Type B pancreatic cell (in vitro differentiated cells): ENCODE measurements at regions not wholly inside any gene's neighbourhood (a gene's known extent, or its start where the extent isn't known, plus 50 kb on each side); places are given as distances from the start of the nearest gene placed in this dataset.
"Not testable (repeated sequence)": the region's sequence is repeated elsewhere in the genome, so short reads cannot be mapped to it uniquely, and the experiment has no call there.

Experiments used
- DNase-seq: peaks from one replicate; pipeline ENCODE4 v3.0.0; 2021; ENCODE audit warnings: mixed read lengths; ENCODE audit not compliant: unreplicated experiment; ENCODE audit errors: extremely low spot score
- H3K27ac Mint-ChIP-seq: 2 replicates; pipeline ENCODE4 v1.8.0; 2021; ENCODE audit warnings: mild to moderate bottlenecking, mixed read lengths
- H3K27me3 Mint-ChIP-seq: 2 replicates; pipeline ENCODE4 v1.8.0; 2021; ENCODE audit warnings: mixed read lengths
- H3K36me3 Mint-ChIP-seq: 2 replicates; pipeline ENCODE4 v1.8.0; 2021; ENCODE audit warnings: mixed read lengths
- H3K4me1 Mint-ChIP-seq: one replicate; pipeline ENCODE4 v1.8.0; 2021; ENCODE audit warnings: mixed read lengths; ENCODE audit not compliant: unreplicated experiment
- H3K4me3 Mint-ChIP-seq: 2 replicates; pipeline ENCODE4 v1.8.0; 2021; ENCODE audit warnings: mild to moderate bottlenecking, mixed read lengths
- H3K9me3 Mint-ChIP-seq: 2 replicates; pipeline ENCODE4 v1.8.0; 2021; ENCODE audit warnings: mixed read lengths
- CTCF ChIP-seq: fragments of 200-600 bp; sonication (generic); conservative IDR thresholded peaks from 2 replicates; pipeline ENCODE4 v1.5.0; 2021; ENCODE audit warnings: antibody characterized with exemption, mild to moderate bottlenecking

DNA sequence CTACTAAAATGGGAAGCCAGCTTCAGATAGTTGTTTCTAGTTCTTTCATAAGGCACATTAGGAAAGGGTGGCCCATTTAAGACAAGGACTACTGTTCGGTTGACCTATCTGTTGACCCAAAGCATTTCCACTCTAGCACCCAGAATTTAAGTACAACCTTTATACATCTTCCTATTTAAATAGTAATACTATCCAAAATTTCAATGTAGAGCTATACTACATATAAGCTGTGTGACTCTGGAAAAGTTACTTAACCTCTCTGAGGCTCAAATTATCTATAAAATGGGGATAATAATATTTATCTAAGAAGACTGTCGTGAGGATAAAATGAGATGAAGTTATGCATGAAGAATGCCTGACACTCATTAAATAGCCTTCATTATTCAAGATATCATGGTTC, 82.0 kb upstream of the TMEM164 start:
- DNase-seq: no peak
- no peak overlapping the region for H3K4me3 Mint-ChIP-seq

GRCh38 chrX:109922190-109922589, 80.7 kb upstream of the TMEM164 start:
- H3K4me3 Mint-ChIP-seq: no peak overlapping the region
- H3K9me3 Mint-ChIP-seq: no peaks in the 10 kb centered on the region
- no peak overlapping the region for H3K27ac Mint-ChIP-seq
- H3K36me3 Mint-ChIP-seq: no peaks in the 10 kb centered on the region
- peaks cover 12% of the 10 kb centered on the region for H3K4me1 Mint-ChIP-seq
- no peak for TF ChIP-seq CTCF
- H3K27me3 Mint-ChIP-seq: no peaks in the 10 kb centered on the region
- DNase-seq: no peak

More for the DNA sequence above, 82.0 kb upstream of the TMEM164 start:
- peaks cover 12% of the 10 kb centered on the region for H3K4me1 Mint-ChIP-seq
- H3K9me3 Mint-ChIP-seq: no peaks in the 10 kb centered on the region
- no peak for TF ChIP-seq CTCF
- no peak overlapping the region for H3K27ac Mint-ChIP-seq
- no peaks in the 10 kb centered on the region for H3K27me3 Mint-ChIP-seq
- H3K36me3 Mint-ChIP-seq: no peaks in the 10 kb centered on the region

GRCh38 chrX:109925003-109925402, 77.9 kb upstream of the TMEM164 start:
- not testable (repeated sequence) for H3K27ac Mint-ChIP-seq, H3K27me3 Mint-ChIP-seq, H3K4me1 Mint-ChIP-seq, H3K9me3 Mint-ChIP-seq, H3K36me3 Mint-ChIP-seq, H3K4me3 Mint-ChIP-seq, DNase-seq

DNA sequence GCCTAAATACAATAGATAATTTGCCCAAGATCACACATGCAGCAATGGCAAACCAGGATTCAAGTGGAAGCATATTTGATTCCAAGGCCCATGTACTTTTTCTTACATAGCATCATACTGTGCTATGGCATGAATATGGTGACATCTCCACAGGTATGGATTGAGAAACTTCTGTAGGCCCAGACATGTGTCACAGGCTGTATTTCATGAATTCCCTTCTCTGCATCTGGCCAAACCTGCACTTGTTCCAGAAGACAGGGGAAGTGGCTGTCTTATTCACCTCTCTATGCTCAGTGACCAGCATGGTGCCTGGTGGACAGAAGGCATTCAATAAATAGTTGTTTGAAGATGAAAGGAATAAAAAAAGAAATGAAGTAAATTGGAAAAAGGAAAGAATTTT, 77.3 kb upstream of the TMEM164 start:
- Mint-ChIP-seq H3K4me3 (no peak overlapping the region), H3K9me3 (no peaks in the 10 kb centered on the region), H3K36me3 (no peaks in the 10 kb centered on the region), H3K27me3 (no peaks in the 10 kb centered on the region), H3K27ac (no peak overlapping the region), H3K4me1 (no peaks in the 10 kb centered on the region)
- TF ChIP-seq CTCF: no peak
- no peak for DNase-seq

- Mint-ChIP-seq H3K9me3 (no peaks in the 10 kb centered on the region), H3K27ac (no peak overlapping the region), H3K36me3 (no peaks in the 10 kb centered on the region), H3K27me3 (no peaks in the 10 kb centered on the region), H3K4me1 (no peaks in the 10 kb centered on the region), H3K4me3 (no peak overlapping the region)
- TF ChIP-seq CTCF: no peak
- no peak for DNase-seq
Observed at GRCh38 chrX:109926118-109926517, 76.8 kb upstream of the TMEM164 start.

DNA sequence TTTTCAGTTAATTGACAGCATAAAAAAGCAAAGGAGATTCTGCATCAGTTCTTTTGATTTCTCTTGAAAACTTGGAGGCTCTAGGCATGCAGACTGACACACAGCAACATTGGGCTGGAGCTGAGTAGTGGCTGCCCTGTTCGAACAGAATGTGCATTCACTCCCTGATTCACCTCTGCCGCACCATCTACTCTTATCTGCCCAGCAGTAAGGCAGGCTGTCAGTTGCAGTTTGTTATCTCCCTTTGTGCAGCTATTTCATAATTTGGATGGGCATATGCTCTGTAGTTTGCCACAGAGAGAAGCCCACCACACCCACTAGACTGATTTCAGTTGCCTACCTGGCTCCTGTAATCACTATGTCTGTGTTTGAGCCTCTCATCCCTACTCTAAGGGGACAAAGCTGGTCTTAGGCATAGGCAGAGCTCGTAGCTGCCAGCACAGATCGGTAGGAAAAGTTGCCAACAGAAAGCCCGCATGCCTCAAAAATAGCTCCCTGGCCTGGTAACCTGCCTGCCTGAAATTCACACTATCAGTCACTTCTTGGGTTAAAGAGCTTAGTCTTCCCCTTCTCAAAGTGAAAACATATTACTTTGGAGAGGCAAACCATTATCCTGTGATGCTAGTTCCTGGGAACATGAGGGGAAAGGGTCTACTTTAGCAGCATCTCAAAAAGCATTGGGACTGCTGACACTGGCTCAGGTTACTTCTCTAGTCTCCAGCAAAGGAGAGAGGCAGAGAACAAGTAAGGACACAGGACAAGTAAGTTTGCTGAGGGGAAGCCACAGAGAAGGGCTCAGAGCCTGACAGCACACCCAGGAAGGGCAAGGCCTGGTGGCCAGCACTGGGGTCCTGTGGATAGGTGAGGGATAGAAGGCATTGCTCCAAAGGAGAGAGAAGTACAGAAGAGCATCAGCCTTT, 75.9 kb upstream of the TMEM164 start:
- no peaks in the 10 kb centered on the region for H3K36me3 Mint-ChIP-seq
- no peaks in the 10 kb centered on the region for H3K27me3 Mint-ChIP-seq
- H3K27ac Mint-ChIP-seq: no peak overlapping the region
- DNase-seq: no peak
- H3K4me3 Mint-ChIP-seq: no peak overlapping the region
- no peaks in the 10 kb centered on the region for H3K9me3 Mint-ChIP-seq
- no peak for TF ChIP-seq CTCF
- no peaks in the 10 kb centered on the region for H3K4me1 Mint-ChIP-seq
